ENCODE measurements at regions not wholly inside any gene's neighbourhood (a gene's known extent, or its start where the extent isn't known, plus 50 kb on each side); places are given as distances from the start of the nearest gene placed in this dataset.

GRCh38 chr14:82830596-82830995, 1296.9 kb upstream of the SEL1L start:
- TF ChIP-seq CTCF (IDR thresholded peaks at IDR 0.05; ENCODE audit: insufficient read depth, low read length) (no peak), POLR2AphosphoS5 (IDR thresholded peaks at IDR 0.05; ENCODE audit: low read depth) (no peak)
